Activated T-cell treated with anti-CD3 and anti-CD28 coated beads, Interleukin-2, amount 50 U/mL, for 4 hours (primary cell): ENCODE measurements at regions not wholly inside any gene's neighbourhood (a gene's known extent, or its start where the extent isn't known, plus 50 kb on each side); places are given as distances from the start of the nearest gene placed in this dataset.
"Not testable (repeated sequence)": the region's sequence is repeated elsewhere in the genome, so short reads cannot be mapped to it uniquely, and the experiment has no call there.

Experiments used
- ATAC-seq, 2 donors: fragments of 200-7000 bp; cut with Tn5 transposase; one replicate each; pipeline ENCODE4 v1.10.0; 2021
- DNase-seq: peaks from one replicate; pipeline ENCODE4 v3.0.0-alpha.2; 2020
- H3K27me3 Mint-ChIP-seq: one replicate; pipeline ENCODE4 v1.8.0; 2021; ENCODE audit warnings: low read depth, mixed read lengths
- H3K36me3 Mint-ChIP-seq: one replicate; pipeline ENCODE4 v1.8.0; 2022; ENCODE audit warnings: mixed read lengths; ENCODE audit not compliant: insufficient read depth
- H3K4me1 Mint-ChIP-seq: one replicate; pipeline ENCODE4 v1.8.0; 2021; ENCODE audit warnings: low read depth, mixed read lengths
- H3K4me3 Mint-ChIP-seq: one replicate; pipeline ENCODE4 v1.8.0; 2021; ENCODE audit warnings: mild to moderate bottlenecking, moderate library complexity, mixed read lengths
- H3K9me3 Mint-ChIP-seq: one replicate; pipeline ENCODE4 v1.8.0; 2021; ENCODE audit warnings: mixed read lengths

GRCh38 chr4:141352909-141353525 is 132.3 kb downstream of the ZNF330 start:
- peaks cover 3% of the 10 kb centered on the region for H3K27me3 Mint-ChIP-seq
- no peaks in the 10 kb centered on the region for H3K36me3 Mint-ChIP-seq
- no peak overlapping the region for H3K4me3 Mint-ChIP-seq
- DNase-seq, result no peak
- H3K4me1 Mint-ChIP-seq, result no peaks in the 10 kb centered on the region
- H3K9me3 Mint-ChIP-seq, result no peaks in the 10 kb centered on the region
- ATAC-seq, result no peak

DNA sequence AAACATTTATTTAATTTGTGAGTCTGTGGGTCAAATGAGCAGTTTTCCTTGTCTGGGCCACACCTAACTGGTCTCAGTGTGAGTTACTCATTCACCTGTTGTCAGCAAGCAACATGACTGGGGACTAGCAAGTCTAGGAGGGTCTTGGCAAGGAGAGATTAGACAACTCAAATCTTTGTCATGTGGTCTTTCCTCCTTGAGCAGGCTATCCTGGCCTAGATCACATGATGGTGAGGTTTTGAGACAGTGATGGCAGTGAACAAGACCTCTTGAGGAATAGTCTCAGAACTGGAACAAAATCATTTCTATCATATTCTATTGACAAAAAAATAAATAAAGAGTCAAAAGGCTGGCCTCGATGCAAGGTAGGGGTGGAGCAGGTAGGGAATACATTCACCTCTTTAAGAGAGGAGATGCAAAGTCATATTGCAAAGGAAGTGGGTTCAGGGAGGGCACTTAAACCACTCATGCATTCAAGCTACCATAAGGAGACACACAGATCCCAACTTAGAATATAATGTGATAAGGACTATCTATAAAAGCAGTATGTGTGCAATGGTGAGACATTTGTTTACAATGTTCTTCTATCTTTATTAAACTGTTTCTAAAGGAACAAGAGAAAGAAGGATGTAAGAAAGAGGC is 135.7 kb downstream of the ZNF330 start:
- peaks cover 4% of the 10 kb centered on the region for H3K9me3 Mint-ChIP-seq
- peaks cover 6% of the 10 kb centered on the region for H3K27me3 Mint-ChIP-seq
- H3K4me1 Mint-ChIP-seq, result no peaks in the 10 kb centered on the region
- no peak for DNase-seq
- no peak overlapping the region for H3K4me3 Mint-ChIP-seq
- ATAC-seq, result no peak
- no peaks in the 10 kb centered on the region for H3K36me3 Mint-ChIP-seq

- peaks cover 5% of the 10 kb centered on the region for H3K27me3 Mint-ChIP-seq
- H3K4me3 Mint-ChIP-seq, result no peak overlapping the region
- no peak for ATAC-seq
- H3K36me3 Mint-ChIP-seq, result no peaks in the 10 kb centered on the region
- no peak for DNase-seq
- peaks cover 4% of the 10 kb centered on the region for H3K9me3 Mint-ChIP-seq
- H3K4me1 Mint-ChIP-seq, result no peaks in the 10 kb centered on the region
These were observed 136.3 kb downstream of the ZNF330 start for GRCh38 chr4:141356963-141357335.

DNA sequence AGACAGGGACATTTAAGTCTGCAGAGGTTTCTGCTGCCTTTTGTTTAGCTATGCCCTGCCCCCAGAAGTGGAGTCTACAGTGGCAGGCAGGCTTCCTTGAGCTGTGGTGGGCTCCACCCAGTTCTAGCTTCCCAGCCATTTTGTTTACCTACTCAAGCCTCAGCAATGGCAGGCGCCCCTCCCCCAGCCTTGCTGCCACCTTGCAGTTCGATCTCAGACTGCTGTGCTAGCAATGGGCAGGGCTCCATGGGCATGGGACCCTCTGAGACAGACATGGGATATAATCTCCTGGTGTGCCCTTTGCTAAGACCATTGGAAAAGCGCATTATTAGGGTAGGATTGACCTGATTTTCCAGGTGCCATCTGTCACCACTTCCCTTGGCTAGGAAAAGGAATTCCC is 147.5 kb downstream of the ZNF330 start:
- not testable (repeated sequence) for H3K27me3 Mint-ChIP-seq, H3K36me3 Mint-ChIP-seq, H3K4me3 Mint-ChIP-seq, H3K4me1 Mint-ChIP-seq, ATAC-seq, DNase-seq, H3K9me3 Mint-ChIP-seq

GRCh38 chr4:141371206-141371605 is 150.5 kb downstream of the ZNF330 start:
- ATAC-seq, result no peak
- no peaks in the 10 kb centered on the region for H3K4me1 Mint-ChIP-seq
- H3K36me3 Mint-ChIP-seq, result no peaks in the 10 kb centered on the region
- H3K9me3 Mint-ChIP-seq, result no peaks in the 10 kb centered on the region
- no peak overlapping the region for H3K4me3 Mint-ChIP-seq
- peaks cover 8% of the 10 kb centered on the region for H3K27me3 Mint-ChIP-seq
- no peak for DNase-seq

- H3K4me1 Mint-ChIP-seq, result no peaks in the 10 kb centered on the region
- H3K9me3 Mint-ChIP-seq, result peaks cover 4% of the 10 kb centered on the region
- H3K4me3 Mint-ChIP-seq, result no peak overlapping the region
- ATAC-seq (no peak), DNase-seq (no peak)
- no peaks in the 10 kb centered on the region for H3K36me3 Mint-ChIP-seq
- H3K27me3 Mint-ChIP-seq, result peaks cover 8% of the 10 kb centered on the region
These were observed 155.2 kb downstream of the ZNF330 start for GRCh38 chr4:141375855-141376254.

DNA sequence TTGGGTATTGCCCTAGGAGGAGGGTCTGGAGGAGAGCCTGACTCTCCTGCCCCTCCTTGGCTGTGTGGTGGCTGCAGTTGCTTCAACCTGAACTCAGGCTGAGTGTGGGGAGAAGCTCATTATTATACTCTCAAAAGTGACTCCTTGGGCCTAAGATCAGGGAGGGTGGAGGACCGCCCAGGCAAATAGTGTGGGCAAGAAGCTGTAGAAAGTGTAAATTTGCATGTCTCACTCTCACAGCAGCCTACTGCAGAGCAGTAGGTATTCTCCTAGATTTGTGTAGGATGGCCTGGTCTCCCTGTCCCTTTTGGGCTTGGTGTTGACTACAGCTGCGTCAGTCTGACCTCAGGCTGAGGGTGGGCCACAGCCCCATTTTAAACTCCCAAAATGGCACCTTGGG is 156.1 kb downstream of the ZNF330 start:
- no peaks in the 10 kb centered on the region for H3K36me3 Mint-ChIP-seq
- ATAC-seq, result no peak
- H3K4me3 Mint-ChIP-seq, result no peak overlapping the region
- H3K27me3 Mint-ChIP-seq, result peaks cover 6% of the 10 kb centered on the region
- DNase-seq, result no peak
- H3K9me3 Mint-ChIP-seq, result peaks cover 4% of the 10 kb centered on the region
- H3K4me1 Mint-ChIP-seq, result no peaks in the 10 kb centered on the region

DNA sequence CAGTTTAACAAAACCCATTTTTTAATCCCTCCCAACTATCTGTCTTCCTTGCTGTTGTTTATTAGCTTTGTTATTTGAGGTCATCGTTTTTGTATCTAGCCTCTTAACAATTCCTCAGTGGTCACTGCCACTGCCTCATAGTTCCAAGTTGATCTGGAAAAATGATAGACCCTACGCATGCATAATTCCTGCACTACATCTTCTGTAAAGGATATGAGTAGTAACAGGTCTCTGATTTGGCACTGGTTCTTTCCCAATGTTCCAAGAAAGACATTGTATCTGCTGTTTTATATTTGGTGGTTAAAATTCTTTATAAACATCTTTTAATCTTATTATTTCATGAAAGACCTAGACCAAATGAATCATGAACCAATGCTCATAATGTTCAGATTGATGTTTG is 166.6 kb downstream of the ZNF330 start:
- no peak overlapping the region for H3K4me3 Mint-ChIP-seq
- ATAC-seq (no peak), DNase-seq (no peak)
- no peaks in the 10 kb centered on the region for H3K9me3 Mint-ChIP-seq
- no peaks in the 10 kb centered on the region for H3K27me3 Mint-ChIP-seq
- H3K36me3 Mint-ChIP-seq, result no peaks in the 10 kb centered on the region
- H3K4me1 Mint-ChIP-seq, result no peaks in the 10 kb centered on the region

DNA sequence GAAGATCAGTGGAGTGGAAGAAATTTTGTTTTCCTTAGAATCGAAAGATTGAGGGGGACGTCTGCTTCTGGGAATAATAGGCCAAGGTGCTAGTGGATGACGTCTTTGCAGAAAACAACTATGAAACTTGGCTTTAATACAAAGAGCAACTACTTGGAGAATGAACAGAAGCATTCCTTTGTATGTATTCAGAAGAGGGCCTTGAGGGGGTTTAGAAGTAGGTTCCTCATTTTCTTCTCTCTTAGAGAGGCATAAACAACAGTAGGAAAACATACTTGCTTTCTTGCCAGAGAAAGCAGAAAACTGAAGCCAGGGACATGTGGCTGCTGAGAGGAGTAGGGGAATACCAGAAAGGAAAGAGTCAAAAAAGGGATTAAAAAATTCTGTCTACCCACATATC is 167.8 kb downstream of the ZNF330 start:
- ATAC-seq (no peak), DNase-seq (no peak)
- Mint-ChIP-seq H3K9me3 (no peaks in the 10 kb centered on the region), H3K27me3 (no peaks in the 10 kb centered on the region), H3K4me3 (no peak overlapping the region), H3K36me3 (no peaks in the 10 kb centered on the region), H3K4me1 (no peaks in the 10 kb centered on the region)

DNA sequence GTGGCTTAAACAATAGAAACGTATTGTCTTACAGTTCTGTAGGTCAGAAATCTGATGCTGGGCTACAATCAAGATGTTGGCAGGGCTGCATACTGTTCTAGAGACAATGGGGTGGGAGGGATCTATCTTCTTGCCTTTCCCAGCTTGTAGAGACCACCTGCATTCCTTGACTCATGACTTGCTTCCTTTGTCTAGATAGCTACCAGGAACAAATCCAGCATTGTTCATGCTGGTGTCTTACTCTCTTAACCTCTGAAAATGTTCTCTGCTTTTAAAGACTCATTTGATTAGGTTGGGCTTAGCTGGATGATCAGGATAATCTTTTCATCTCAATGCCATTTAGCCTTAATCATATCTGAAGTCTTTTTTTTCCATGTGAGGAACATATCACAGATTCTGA is 169.0 kb downstream of the ZNF330 start:
- no peaks in the 10 kb centered on the region for H3K9me3 Mint-ChIP-seq
- no peaks in the 10 kb centered on the region for H3K36me3 Mint-ChIP-seq
- ATAC-seq, result no peak
- DNase-seq, result no peak
- no peaks in the 10 kb centered on the region for H3K4me1 Mint-ChIP-seq
- no peak overlapping the region for H3K4me3 Mint-ChIP-seq
- no peaks in the 10 kb centered on the region for H3K27me3 Mint-ChIP-seq

DNA sequence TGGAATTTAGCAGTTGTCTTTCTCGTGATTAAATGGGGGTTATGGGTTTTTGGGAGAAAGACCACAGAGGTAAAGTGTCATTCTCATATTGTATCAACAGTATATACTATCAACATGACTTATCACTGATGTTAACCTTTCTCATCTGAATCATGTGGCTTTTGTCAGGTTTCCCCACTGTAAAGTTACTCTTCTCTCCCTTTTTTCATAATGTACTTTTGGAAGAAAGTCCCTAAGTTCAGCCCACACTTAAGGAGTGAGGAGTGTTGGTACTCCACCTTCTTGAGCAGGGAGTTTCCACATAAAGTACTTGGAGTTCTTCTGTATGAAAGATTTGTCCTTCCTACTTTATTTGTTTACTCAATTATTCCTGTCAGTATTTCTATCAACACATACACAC is 169.9 kb downstream of the ZNF330 start:
- Mint-ChIP-seq H3K36me3 (no peaks in the 10 kb centered on the region), H3K4me1 (no peaks in the 10 kb centered on the region), H3K9me3 (no peaks in the 10 kb centered on the region), H3K4me3 (no peak overlapping the region), H3K27me3 (no peaks in the 10 kb centered on the region)
- DNase-seq, result no peak
- ATAC-seq, result no peak

DNA sequence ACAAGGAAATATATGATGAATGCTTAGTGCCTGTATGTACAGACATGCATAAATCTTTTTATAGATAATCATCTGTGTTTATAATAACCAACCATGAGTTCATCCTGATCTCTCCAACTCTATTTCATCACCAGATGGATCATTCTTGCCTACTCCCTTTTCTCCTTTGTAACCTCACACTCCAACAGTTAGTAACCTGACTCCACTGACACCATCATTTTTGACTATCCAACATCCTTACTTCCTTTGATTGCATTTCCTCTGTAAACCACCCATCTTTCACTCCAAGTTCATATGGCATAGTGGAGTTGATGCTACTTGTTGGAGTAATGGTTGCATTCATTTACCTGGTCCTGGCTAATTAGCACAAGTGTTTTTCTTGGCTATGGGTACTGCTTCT is 170.6 kb downstream of the ZNF330 start:
- H3K27me3 Mint-ChIP-seq, result no peaks in the 10 kb centered on the region
- no peak for ATAC-seq
- no peaks in the 10 kb centered on the region for H3K4me1 Mint-ChIP-seq
- no peaks in the 10 kb centered on the region for H3K9me3 Mint-ChIP-seq
- no peak overlapping the region for H3K4me3 Mint-ChIP-seq
- no peak for DNase-seq
- no peaks in the 10 kb centered on the region for H3K36me3 Mint-ChIP-seq

GRCh38 chr4:141391771-141392170 is 171.1 kb downstream of the ZNF330 start:
- DNase-seq, result no peak
- H3K4me1 Mint-ChIP-seq, result no peaks in the 10 kb centered on the region
- H3K4me3 Mint-ChIP-seq, result no peak overlapping the region
- H3K27me3 Mint-ChIP-seq, result no peaks in the 10 kb centered on the region
- ATAC-seq, result no peak
- H3K36me3 Mint-ChIP-seq, result no peaks in the 10 kb centered on the region
- H3K9me3 Mint-ChIP-seq, result no peaks in the 10 kb centered on the region

- H3K4me1 Mint-ChIP-seq, result no peaks in the 10 kb centered on the region
- no peaks in the 10 kb centered on the region for H3K36me3 Mint-ChIP-seq
- H3K4me3 Mint-ChIP-seq, result no peak overlapping the region
- ATAC-seq, result no peak
- DNase-seq, result no peak
- H3K27me3 Mint-ChIP-seq, result peaks cover 3% of the 10 kb centered on the region
- H3K9me3 Mint-ChIP-seq, result no peaks in the 10 kb centered on the region
These were observed 174.6 kb downstream of the ZNF330 start for GRCh38 chr4:141395246-141395830.

GRCh38 chr4:141395919-141396318 is 175.2 kb downstream of the ZNF330 start:
- DNase-seq (no peak), ATAC-seq (no peak)
- H3K4me3 Mint-ChIP-seq, result no peak overlapping the region
- H3K36me3 Mint-ChIP-seq, result no peaks in the 10 kb centered on the region
- peaks cover 3% of the 10 kb centered on the region for H3K27me3 Mint-ChIP-seq
- no peaks in the 10 kb centered on the region for H3K9me3 Mint-ChIP-seq
- no peaks in the 10 kb centered on the region for H3K4me1 Mint-ChIP-seq
